NCI-H146 treated with DMSO at 0.1 percent for 48 hours (cell line): ENCODE measurements at regions not wholly inside any gene's neighbourhood (a gene's known extent, or its start where the extent isn't known, plus 50 kb on each side); places are given as distances from the start of the nearest gene placed in this dataset.

Source experiments
- DNase-seq: peaks from one replicate; lab custom pipeline; 2025; ENCODE audit not compliant: unreplicated experiment; lab: John Stamatoyannopoulos, UW

DNA sequence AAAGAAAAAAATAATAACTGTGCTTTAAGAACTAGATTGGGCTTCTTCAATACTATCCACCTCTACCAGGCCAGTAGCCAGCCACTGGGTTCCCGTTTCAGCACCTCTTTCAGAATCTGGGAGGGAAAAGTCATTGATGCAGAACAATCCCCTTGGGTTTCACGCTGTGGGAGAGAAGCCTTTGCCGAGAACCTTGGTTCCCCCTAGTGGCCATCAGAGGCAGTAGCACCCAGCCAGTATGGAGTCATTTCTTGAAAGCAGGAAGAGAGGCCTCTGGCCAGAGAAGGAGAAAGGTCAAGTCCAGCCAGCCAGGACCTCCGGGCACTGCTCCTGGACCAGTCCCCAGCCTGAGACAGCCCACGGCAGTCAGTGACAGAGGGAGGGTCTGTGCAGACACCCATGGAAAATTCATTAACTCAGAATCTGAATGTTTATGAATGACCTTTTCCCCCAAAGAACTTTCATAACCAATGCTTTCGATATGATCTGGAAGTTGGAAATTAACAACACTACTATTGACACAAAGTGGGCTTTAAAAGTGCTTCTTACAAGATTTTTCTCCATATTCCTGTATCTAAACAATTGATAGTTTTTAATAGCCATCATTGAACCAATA lies 51.2 kb upstream of the CDH5 start:
- peak; percentile 42 for DNase-seq

DNA sequence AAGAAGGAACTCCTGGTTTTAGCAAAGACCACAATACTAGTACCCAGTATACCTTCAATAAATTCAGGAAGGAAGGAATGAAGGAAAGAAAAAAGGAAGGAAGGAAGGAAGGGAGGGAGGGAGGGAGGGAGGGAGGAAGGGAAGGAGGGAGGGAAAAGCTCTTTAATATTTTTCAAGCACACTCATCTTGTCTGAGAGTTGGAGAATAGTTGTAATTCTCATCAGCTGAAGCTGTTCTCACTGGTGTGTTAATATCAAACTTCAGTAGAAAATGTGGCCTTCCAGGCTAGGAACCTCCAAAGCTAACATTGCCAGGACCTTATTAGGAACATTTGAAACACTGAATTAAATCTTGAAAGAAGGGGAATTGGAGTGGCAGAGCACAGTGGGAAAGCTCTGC lies 55.2 kb upstream of the CDH5 start:
- DNase-seq, result no peak

GRCh38 chr16:66309215-66309807 lies 57.2 kb upstream of the CDH5 start:
- no peak for DNase-seq

- DNase-seq, result no peak
Observed at GRCh38 chr16:66308096-66308495, 58.4 kb upstream of the CDH5 start.

- DNase-seq, result no peak
Observed at GRCh38 chr16:66306366-66307150, 59.9 kb upstream of the CDH5 start.

DNA sequence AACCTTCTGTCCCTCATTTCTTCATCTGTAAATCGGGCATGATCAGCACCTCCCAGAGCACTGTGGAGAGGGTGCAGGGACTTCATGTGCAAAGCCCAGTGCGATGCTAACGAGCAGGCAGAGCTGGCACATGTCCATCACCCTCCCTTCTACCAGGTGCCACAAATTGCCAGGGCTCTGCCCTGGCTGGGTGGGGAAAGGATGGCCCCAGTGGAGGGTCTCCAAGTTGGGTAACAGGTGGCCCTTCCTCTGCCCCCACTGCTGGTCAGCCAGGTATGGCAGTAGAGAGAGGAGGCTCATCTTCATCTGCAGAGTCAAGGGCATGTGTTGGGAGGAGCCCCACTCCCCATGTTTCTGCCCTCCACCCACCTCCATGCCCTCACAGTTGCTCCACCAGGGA lies 61.5 kb upstream of the CDH5 start:
- no peak for DNase-seq

DNA sequence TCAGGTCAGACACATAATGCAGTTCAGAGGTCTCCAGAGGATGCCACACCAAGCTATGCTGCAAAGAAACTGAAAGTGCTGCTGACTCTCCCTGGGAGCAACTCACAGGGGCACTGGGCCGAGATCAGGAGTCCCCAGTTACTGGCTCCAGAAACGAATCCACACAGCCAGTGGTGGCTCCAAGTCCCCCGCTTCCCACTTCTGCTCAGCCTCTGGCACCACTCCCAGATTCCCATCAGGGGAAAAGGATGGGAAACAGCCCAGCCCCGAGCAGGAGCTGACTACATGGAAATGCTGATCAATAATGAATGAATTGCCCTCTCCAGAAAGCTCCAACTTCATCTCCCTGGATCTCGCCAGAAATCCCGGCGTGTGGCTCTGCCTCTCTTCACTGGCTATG lies 62.3 kb upstream of the CDH5 start:
- DNase-seq, result no peak

DNA sequence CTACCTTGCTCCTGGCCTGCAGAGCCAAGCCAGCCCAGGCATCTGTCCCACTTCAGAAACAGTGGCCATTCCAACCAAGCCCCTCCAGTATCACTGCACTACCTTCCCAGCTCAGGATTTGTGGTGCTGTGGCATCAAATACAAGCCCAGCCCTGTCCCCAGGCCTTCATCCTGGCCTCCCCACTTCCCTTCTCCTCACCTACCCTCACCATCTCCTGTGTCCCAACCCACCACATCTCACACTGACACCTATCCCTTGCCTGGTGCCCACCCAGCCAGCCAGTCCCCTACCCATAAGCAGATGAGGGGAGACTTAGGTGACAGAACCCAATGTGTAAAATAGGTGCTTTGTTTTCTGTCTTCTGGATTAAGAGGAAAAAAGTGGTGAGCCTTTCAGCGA lies 66.0 kb upstream of the CDH5 start:
- DNase-seq, result no peak

GRCh38 chr16:66300037-66300436 lies 66.5 kb upstream of the CDH5 start:
- no peak for DNase-seq

GRCh38 chr16:66299349-66299748 lies 67.1 kb upstream of the CDH5 start:
- DNase-seq, result no peak

DNA sequence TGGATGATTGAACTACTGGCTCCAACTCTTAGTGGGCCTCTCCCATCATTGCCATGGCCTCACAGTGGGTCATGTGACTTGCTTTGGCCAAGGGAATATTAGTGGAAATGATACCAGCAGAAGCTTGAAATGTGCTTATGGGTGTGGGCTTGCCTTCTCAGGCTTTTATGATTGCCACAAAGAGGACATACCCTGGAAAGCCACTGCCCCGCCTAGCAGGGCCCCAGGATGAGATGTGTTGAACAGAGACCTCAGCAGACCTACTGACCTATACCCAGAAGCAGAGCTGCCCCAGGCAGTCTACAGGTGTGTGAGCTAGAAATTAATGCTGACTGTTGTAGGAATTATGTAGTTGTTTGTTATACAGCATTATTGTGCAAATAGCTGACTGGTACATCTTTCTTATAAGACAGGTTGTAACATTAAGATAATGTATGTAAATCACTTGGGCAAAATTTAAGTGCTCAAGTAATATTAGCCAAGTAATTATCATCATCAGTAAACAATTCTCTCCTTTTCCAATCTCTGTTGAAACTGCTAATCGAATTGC lies 67.8 kb upstream of the CDH5 start:
- no peak for DNase-seq

- no peak for DNase-seq
Observed at GRCh38 chr16:66298006-66298405, 68.5 kb upstream of the CDH5 start.

- no peak for DNase-seq
Observed at GRCh38 chr16:66296591-66296990, 69.9 kb upstream of the CDH5 start.

- no peak for DNase-seq
Observed at GRCh38 chr16:66295761-66296546, 70.5 kb upstream of the CDH5 start.

GRCh38 chr16:66295213-66295612 lies 71.3 kb upstream of the CDH5 start:
- no peak for DNase-seq

GRCh38 chr16:66294507-66294906 lies 72.0 kb upstream of the CDH5 start:
- DNase-seq, result no peak

GRCh38 chr16:66293932-66294331 lies 72.6 kb upstream of the CDH5 start:
- no peak for DNase-seq

GRCh38 chr16:66293207-66293735 lies 73.2 kb upstream of the CDH5 start:
- DNase-seq, result no peak

DNA sequence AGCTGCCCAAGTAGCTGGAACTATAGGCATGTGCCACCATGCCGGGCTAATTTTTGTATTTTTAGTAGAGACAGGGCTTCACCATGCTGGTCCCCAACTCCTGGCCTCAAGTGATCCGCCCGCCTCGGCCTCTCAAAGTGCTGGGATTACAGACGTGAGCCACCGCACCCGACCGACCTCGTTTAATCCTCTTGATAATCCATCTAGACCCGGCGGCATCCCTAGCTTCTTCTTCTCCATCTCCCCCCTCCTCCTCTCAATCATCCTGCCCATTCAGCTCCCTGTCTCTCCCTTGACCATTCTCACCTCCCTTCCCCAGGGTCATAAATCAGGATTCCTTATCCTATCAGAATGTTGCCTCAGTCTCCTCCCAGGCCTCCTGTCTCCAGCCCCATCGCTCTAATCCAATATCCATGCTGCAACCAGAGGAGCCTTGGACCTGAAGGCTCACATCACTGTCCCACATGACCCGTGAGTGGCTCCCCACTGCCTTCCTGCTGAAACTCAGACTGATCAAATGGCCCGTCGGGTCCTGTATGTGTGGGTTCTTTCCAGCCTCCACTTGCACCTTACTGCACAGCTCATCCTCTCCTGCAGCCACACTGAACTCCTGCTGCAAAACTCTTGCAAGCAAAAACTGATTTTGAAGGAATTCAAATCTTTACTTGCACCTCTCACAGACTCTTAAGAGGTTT lies 74.1 kb upstream of the CDH5 start:
- no peak for DNase-seq

- no peak for DNase-seq
Observed at GRCh38 chr16:66291833-66292232, 74.7 kb upstream of the CDH5 start.

GRCh38 chr16:66290431-66290830 lies 76.1 kb upstream of the CDH5 start:
- no peak for DNase-seq
